WTC11 (cell line): ENCODE measurements at regions not wholly inside any gene's neighbourhood (a gene's known extent, or its start where the extent isn't known, plus 50 kb on each side); places are given as distances from the start of the nearest gene placed in this dataset.

Source experiments
- ATAC-seq: fragments of 200-7000 bp; cut with Tn5 transposase; 2 replicates; pipeline ENCODE4 v1.10.0; 2021; ENCODE audit warnings: mild to moderate bottlenecking, moderate library complexity
- CTCF ChIA-PET: fragments of 300-600 bp; sonication (Branson Sonifier 250); formaldehyde crosslinking; loops from one replicate; lab custom pipeline; 2021; ENCODE audit warnings: antibody characterized with exemption; lab: Charles Lee
- POLR2A ChIA-PET: fragments of 350-600 bp; sonication (Branson Sonifier 250); formaldehyde crosslinking; loops from one replicate; lab custom pipeline; 2021; ENCODE audit warnings: antibody characterized with exemption; lab: Charles Lee
- DNase-seq: peaks from one replicate; pipeline ENCODE4 v3.0.0; 2021; ENCODE audit warnings: low spot score
- H3K27ac Mint-ChIP-seq: 2 replicates; pipeline ENCODE4 v1.8.0; 2021; ENCODE audit warnings: mixed read lengths
- H3K27me3 Mint-ChIP-seq: 2 replicates; pipeline ENCODE4 v1.8.0; 2021; ENCODE audit warnings: low read depth, mild to moderate bottlenecking, moderate library complexity, mixed read lengths
- H3K36me3 Mint-ChIP-seq: 2 replicates; pipeline ENCODE4 v1.8.0; 2021; ENCODE audit warnings: mixed read lengths
- H3K4me1 Mint-ChIP-seq: 2 replicates; pipeline ENCODE4 v1.8.0; 2022; ENCODE audit warnings: mixed read lengths
- H3K4me3 Mint-ChIP-seq: 2 replicates; pipeline ENCODE4 v1.8.0; 2021; ENCODE audit warnings: mild to moderate bottlenecking, moderate library complexity, mixed read lengths
- H3K9me3 Mint-ChIP-seq: 2 replicates; pipeline ENCODE4 v1.8.0; 2021; ENCODE audit warnings: mixed read lengths
- ELF4 ChIP-seq: sonication (generic); formaldehyde crosslinking; IDR thresholded peaks from 2 replicates; pipeline ENCODE4 v1.8.1; 2022; ENCODE audit warnings: low read depth, mild to moderate bottlenecking, moderate library complexity, missing genetic modification reagents
- ESRRA ChIP-seq: sonication (generic); formaldehyde crosslinking; IDR thresholded peaks from 2 replicates; pipeline ENCODE4 v1.8.1; 2022; ENCODE audit warnings: mild to moderate bottlenecking, missing genetic modification reagents, borderline replicate concordance
- ETV6 ChIP-seq: sonication (generic); formaldehyde crosslinking; IDR thresholded peaks from 2 replicates; pipeline ENCODE4 v1.8.1; 2022; ENCODE audit warnings: mild to moderate bottlenecking, missing genetic modification reagents
- FOXK1 ChIP-seq: sonication (generic); formaldehyde crosslinking; IDR thresholded peaks from 2 replicates; pipeline ENCODE4 v1.8.0; 2022; ENCODE audit warnings: mild to moderate bottlenecking, moderate library complexity, missing genetic modification reagents
- GTF2I ChIP-seq: fragments of 250-450 bp; sonication (Bioruptor Pico); conservative IDR thresholded peaks from 2 replicates; pipeline ENCODE4 v1.4.0; 2021; ENCODE audit warnings: mild to moderate bottlenecking
- NFYB ChIP-seq: sonication (generic); formaldehyde crosslinking; conservative IDR thresholded peaks from 2 replicates; pipeline ENCODE4 v1.8.0; 2022; ENCODE audit warnings: low read depth, missing genetic modification reagents
- TP53 ChIP-seq: sonication (generic); formaldehyde crosslinking; IDR thresholded peaks from 2 replicates; pipeline ENCODE4 v1.8.1; 2023; ENCODE audit warnings: mild to moderate bottlenecking, missing genetic modification reagents
- ZBTB43 ChIP-seq: sonication (generic); formaldehyde crosslinking; IDR thresholded peaks from 2 replicates; pipeline ENCODE4 v1.8.1; 2023; ENCODE audit warnings: mild to moderate bottlenecking, missing genetic modification reagents
- ZNF121 ChIP-seq: sonication (generic); formaldehyde crosslinking; IDR thresholded peaks from 2 replicates; pipeline ENCODE4 v1.8.0; 2023; ENCODE audit warnings: missing genetic modification reagents
- ZNF232 ChIP-seq: sonication (generic); formaldehyde crosslinking; IDR thresholded peaks from 2 replicates; pipeline ENCODE4 v1.8.0; 2022; ENCODE audit warnings: mild to moderate bottlenecking, missing genetic modification reagents
- ZNF396 ChIP-seq: fragments of 250-450 bp; sonication (Bioruptor Pico); IDR thresholded peaks from 2 replicates; pipeline ENCODE4 v1.8.0; 2021; ENCODE audit warnings: mild to moderate bottlenecking, moderate library complexity, borderline replicate concordance
- ZNF532 ChIP-seq: fragments of 250-450 bp; sonication (Bioruptor Pico); IDR thresholded peaks from 2 replicates; pipeline ENCODE4 v1.9.0; 2021; ENCODE audit warnings: mild to moderate bottlenecking, borderline replicate concordance
- TF ChIP-seq, protein P1 (sequence below): fragments of 200-600 bp; IDR thresholded peaks from 2 replicates; pipeline ENCODE4 v1.8.0; 2022; ENCODE audit warnings: antibody characterized with exemption
- TF ChIP-seq, protein P2 (sequence below): sonication (generic); formaldehyde crosslinking; IDR thresholded peaks from 2 replicates; pipeline ENCODE4 v1.8.0; 2022; ENCODE audit warnings: mild to moderate bottlenecking, missing genetic modification reagents
- TF ChIP-seq, protein P3 (sequence below): sonication (generic); formaldehyde crosslinking; IDR thresholded peaks from 2 replicates; pipeline ENCODE4 v1.8.1; 2022; ENCODE audit warnings: mild to moderate bottlenecking, moderate library complexity, missing genetic modification reagents
- TF ChIP-seq, protein P4 (sequence below): fragments of 250-450 bp; sonication (Bioruptor Pico); IDR thresholded peaks from 2 replicates; pipeline ENCODE4 v1.9.0; 2021; ENCODE audit warnings: moderate library complexity, mild to moderate bottlenecking, inconsistent platforms, borderline replicate concordance

DNA sequence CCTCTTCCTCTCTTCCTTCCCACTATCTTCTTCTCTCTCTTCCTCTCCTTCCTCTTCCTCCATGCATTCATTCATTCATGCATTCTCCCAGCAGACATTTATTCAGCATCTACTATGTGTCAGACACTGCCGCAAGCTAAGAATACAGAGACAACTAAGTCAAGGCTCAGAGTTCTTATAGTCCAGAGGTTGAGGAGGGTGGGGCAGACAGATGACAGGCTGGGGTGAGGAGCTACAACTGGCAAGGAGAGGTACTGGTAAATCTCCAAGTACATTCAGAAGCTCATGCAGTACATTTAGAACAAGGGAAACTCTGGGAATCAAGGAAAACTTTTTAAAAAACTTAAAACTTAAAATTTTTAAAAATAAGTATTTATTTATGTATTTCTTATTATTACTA is 56.4 kb upstream of the FMOD start:
- ChIA-PET POLR2A (no interaction called here), CTCF (no interaction called here)
- no peak overlapping the region for H3K4me3 Mint-ChIP-seq
- H3K4me1 Mint-ChIP-seq: peaks cover 6% of the 10 kb centered on the region
- ATAC-seq (no peak), DNase-seq (no peak)
- peaks cover 6% of the 10 kb centered on the region for H3K36me3 Mint-ChIP-seq
- TF ChIP-seq, protein P1, sequence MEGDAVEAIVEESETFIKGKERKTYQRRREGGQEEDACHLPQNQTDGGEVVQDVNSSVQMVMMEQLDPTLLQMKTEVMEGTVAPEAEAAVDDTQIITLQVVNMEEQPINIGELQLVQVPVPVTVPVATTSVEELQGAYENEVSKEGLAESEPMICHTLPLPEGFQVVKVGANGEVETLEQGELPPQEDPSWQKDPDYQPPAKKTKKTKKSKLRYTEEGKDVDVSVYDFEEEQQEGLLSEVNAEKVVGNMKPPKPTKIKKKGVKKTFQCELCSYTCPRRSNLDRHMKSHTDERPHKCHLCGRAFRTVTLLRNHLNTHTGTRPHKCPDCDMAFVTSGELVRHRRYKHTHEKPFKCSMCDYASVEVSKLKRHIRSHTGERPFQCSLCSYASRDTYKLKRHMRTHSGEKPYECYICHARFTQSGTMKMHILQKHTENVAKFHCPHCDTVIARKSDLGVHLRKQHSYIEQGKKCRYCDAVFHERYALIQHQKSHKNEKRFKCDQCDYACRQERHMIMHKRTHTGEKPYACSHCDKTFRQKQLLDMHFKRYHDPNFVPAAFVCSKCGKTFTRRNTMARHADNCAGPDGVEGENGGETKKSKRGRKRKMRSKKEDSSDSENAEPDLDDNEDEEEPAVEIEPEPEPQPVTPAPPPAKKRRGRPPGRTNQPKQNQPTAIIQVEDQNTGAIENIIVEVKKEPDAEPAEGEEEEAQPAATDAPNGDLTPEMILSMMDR: no peak
- TF ChIP-seq, protein P2, sequence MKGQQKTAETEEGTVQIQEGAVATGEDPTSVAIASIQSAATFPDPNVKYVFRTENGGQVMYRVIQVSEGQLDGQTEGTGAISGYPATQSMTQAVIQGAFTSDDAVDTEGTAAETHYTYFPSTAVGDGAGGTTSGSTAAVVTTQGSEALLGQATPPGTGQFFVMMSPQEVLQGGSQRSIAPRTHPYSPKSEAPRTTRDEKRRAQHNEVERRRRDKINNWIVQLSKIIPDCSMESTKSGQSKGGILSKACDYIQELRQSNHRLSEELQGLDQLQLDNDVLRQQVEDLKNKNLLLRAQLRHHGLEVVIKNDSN (CRISPR knock-in tag): no peak
- TF ChIP-seq FOXK1 (CRISPR knock-in tag) (no peak), ZNF121 (CRISPR knock-in tag) (no peak), ZNF532 (CRISPR knock-in tag) (no peak), ETV6 (no peak), ELF4 (CRISPR knock-in tag) (no peak), ZNF396 (CRISPR knock-in tag) (no peak), ESRRA (CRISPR knock-in tag) (no peak), TP53 (CRISPR knock-in tag) (no peak), ZBTB43 (CRISPR knock-in tag) (no peak), ZNF232 (CRISPR knock-in tag) (no peak), GTF2I (CRISPR knock-in tag) (no peak), NFYB (no peak)
- TF ChIP-seq, protein P3, sequence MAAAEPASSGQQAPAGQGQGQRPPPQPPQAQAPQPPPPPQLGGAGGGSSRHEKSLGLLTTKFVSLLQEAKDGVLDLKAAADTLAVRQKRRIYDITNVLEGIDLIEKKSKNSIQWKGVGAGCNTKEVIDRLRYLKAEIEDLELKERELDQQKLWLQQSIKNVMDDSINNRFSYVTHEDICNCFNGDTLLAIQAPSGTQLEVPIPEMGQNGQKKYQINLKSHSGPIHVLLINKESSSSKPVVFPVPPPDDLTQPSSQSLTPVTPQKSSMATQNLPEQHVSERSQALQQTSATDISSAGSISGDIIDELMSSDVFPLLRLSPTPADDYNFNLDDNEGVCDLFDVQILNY (CRISPR knock-in tag): no peak
- TF ChIP-seq, protein P4, sequence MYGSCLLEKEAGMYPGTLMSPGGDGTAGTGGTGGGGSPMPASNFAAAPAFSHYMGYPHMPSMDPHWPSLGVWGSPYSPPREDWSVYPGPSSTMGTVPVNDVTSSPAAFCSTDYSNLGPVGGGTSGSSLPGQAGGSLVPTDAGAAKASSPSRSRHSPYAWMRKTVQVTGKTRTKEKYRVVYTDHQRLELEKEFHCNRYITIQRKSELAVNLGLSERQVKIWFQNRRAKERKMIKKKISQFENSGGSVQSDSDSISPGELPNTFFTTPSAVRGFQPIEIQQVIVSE (CRISPR knock-in tag): no peak
- peaks cover 18% of the 10 kb centered on the region for H3K9me3 Mint-ChIP-seq
- peaks cover 4% of the 10 kb centered on the region; the same call in 1 of the 2 replicates for H3K27me3 Mint-ChIP-seq
- H3K27ac Mint-ChIP-seq: no peak overlapping the region
